GM12874 (cell line): ENCODE measurements at regions not wholly inside any gene's neighbourhood (a gene's known extent, or its start where the extent isn't known, plus 50 kb on each side); places are given as distances from the start of the nearest gene placed in this dataset.

Experiments used
- TF ChIP-seq, protein P1 (sequence below): IDR thresholded peaks from 2 replicates; pipeline ENCODE4 v1.5.1; 2011; ENCODE audit warnings: low read depth, mild to moderate bottlenecking, control low read depth, low read length, moderate library complexity; ENCODE audit not compliant: insufficient read depth

DNA sequence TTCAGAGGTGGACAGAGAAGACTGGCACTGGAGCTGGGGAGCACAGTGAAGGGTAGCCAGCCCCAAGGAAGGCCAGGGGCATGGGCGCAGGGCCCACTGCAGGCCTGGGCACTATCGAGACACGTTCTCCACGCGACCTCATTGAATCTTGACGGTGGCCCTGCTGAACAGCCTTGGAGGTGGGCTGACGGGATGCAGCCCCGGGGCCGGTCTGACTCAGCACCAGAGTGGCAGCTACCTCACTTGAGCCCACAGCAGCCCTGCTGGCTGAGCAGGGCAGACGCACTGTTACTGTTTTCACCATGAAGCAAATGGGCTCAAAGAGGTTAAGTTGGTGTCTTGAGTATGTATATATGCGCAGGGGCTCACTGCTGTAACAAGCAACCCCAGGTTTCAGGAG, 78.8 kb upstream of the FOXF1 start:
- TF ChIP-seq, protein P1, sequence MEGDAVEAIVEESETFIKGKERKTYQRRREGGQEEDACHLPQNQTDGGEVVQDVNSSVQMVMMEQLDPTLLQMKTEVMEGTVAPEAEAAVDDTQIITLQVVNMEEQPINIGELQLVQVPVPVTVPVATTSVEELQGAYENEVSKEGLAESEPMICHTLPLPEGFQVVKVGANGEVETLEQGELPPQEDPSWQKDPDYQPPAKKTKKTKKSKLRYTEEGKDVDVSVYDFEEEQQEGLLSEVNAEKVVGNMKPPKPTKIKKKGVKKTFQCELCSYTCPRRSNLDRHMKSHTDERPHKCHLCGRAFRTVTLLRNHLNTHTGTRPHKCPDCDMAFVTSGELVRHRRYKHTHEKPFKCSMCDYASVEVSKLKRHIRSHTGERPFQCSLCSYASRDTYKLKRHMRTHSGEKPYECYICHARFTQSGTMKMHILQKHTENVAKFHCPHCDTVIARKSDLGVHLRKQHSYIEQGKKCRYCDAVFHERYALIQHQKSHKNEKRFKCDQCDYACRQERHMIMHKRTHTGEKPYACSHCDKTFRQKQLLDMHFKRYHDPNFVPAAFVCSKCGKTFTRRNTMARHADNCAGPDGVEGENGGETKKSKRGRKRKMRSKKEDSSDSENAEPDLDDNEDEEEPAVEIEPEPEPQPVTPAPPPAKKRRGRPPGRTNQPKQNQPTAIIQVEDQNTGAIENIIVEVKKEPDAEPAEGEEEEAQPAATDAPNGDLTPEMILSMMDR: no peak

DNA sequence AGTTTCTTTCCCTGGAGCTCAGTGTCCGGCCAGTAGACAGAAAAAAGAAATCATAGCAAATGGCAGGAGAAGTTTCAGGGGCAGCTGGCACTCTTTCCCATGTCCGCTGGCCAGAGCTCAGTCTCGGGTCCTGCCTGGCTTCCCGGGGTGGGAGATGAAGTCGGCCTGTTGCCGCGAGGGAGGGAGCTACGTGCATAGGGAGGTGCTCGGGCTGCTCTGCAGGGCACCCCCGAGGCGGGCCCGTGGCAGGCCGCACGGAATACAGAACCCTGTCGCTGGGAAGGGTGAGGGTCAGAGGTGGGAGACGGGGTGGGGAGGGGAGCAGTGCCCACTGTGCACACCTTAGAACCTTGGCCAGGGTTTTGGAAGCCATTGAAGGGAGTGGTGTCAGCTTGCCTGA, 78.3 kb upstream of the FOXF1 start:
- TF ChIP-seq, protein P1: no peak

DNA sequence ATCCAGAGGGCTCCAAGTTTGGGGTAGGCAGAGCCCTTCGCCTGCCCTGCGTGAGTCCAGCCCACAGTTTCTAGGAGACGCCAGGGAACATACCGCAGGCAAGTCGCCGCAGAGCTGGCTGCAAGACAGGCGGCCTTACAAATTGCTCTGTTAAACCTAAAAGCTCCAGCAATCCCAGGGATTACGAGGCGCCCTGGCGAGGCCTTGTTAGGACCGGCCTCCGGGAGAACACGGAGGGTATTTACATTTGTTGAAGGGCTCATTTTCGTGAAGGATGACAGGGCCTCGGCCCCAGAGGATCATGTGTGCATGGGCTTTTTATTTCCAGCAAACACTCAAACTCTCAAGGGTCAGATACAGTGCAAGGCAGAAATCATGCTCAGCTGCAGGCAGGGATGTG, 77.6 kb upstream of the FOXF1 start:
- TF ChIP-seq, protein P1: no peak

DNA sequence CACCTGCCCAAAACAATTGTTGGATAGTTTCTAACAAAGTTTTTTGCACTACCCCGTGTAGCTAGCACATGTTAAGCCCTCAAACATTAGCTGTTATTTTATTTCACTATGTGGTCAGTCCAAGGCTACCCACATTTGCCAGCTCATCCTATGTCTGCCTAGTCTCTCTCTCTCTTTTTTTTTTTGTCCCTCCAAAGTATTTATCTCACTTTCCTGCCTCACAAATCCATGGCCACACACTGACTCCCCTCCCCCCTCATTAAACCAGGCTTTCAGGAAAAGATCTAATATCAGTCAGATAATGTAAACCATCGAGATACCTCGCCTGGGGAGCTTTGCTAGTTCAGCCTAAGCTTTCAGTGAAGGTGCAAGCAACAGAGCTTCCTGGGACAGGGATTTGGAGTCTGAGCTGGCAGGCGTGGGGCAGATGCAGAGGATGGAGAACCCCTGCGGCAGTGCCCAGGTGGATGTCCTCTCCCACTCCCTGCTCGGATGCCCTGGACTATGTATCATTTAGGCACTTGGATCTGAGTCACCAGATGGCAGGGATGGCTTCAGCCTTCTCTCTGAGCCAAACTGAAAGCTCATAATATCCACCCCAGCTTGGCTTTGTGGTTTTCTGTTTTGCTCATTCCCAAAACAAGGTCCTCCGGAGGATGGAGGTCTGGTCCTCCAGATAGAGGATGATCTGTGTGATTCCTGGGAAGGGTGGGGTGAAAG, 73.7 kb upstream of the FOXF1 start:
- TF ChIP-seq, protein P1: no peak

DNA sequence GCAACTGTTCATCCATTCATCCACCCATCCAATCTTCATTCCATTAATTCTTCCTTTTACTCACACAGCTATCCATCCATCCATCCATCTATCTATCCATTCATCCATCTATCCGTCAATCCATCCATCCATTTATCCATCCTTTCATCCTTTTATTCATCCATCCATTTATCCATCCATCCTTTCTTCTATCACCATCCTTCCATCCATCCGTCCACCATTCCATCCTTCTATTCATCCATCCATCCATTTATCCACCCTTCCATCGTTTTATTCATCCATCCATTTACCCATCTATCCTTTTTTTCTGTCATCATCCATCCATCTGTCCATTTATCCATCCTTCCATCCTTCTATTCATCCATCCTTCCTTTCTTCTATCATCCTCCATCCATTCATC, 73.0 kb upstream of the FOXF1 start:
- TF ChIP-seq, protein P1: no peak

DNA sequence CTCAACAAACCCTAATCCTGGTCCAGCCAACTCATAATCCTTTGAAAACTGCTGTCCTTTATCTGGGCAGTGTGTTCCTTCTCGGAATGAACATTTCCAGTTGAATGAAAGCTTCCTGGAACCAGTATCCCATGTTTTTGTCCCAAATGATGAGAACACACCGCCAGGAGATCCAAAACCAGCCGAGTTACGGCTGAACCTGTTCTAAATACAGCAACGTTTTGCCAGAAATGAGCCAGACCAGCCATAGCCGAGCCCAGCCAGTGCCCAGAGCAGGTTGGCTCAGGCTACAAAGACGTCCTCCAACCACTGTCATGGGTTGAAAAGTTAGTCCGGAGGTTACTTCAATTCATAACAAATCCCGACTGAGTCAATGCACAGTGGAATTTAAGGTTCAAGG, 67.6 kb upstream of the FOXF1 start:
- TF ChIP-seq, protein P1: no peak

DNA sequence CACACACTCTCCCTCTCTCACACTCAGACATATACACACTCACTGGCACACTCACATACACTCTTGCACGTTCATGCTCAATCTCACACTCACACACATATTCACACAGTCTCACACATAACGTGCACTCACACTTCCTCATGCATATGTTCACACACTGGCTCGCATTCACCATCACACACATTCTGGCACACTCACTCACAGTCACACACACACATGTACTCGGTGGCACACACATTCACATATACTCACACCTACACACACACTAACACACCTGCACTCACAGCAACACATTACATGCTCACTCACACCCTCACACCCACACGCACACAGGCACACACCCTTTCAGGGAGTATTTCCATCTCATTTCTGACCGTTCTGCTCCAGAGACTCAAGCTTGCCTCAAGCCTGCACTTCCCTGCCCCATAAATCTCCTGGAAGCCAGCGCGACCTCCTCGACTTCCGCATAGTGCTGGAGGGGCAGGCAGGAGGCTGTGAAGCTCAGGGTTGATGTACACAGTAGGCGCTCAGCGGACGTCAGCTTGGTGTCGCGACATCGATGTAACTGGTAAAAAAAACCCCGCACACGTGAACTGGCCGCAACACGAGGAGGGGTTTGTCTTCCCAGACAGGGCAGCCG, 66.7 kb upstream of the FOXF1 start:
- TF ChIP-seq, protein P1: no peak
